ENCODE measurements at regions not wholly inside any gene's neighbourhood (a gene's known extent, or its start where the extent isn't known, plus 50 kb on each side); places are given as distances from the start of the nearest gene placed in this dataset.

DNA sequence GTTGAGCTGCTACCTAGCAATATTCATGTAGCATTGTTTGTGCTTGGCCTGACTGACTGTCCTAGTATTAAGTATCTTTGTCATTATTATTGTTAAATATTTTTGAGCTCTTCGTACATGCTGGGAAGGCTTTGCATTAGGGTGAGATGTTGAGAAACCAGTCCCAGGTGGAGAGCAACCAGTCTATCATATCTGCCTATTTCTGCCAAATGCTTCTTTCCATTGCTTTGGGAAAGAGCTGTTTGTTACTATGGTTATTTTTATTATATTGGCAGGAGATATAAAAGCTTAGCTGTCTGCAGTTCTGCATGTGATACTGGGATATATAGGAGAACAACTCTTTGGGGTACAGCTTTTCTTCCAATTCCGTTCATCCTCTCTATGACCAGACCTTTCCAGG lies 85.1 kb downstream of the CLDN17 start:
- TF ChIP-seq, protein P1, sequence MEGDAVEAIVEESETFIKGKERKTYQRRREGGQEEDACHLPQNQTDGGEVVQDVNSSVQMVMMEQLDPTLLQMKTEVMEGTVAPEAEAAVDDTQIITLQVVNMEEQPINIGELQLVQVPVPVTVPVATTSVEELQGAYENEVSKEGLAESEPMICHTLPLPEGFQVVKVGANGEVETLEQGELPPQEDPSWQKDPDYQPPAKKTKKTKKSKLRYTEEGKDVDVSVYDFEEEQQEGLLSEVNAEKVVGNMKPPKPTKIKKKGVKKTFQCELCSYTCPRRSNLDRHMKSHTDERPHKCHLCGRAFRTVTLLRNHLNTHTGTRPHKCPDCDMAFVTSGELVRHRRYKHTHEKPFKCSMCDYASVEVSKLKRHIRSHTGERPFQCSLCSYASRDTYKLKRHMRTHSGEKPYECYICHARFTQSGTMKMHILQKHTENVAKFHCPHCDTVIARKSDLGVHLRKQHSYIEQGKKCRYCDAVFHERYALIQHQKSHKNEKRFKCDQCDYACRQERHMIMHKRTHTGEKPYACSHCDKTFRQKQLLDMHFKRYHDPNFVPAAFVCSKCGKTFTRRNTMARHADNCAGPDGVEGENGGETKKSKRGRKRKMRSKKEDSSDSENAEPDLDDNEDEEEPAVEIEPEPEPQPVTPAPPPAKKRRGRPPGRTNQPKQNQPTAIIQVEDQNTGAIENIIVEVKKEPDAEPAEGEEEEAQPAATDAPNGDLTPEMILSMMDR (IDR thresholded peaks at IDR 0.05 in 2 of 3, conservative IDR thresholded peaks at IDR 0.05 in 1 of 3; ENCODE audit: insufficient read depth in 2 of 3, low read depth in 1 of 3, low read length in 3 of 3), result no peak
- no peak for TF ChIP-seq ERF (CRISPR knock-in tag; IDR thresholded peaks at IDR 0.05)

Data from K562 (cell line).